Keratinocyte (primary cell): ENCODE measurements at regions not wholly inside any gene's neighbourhood (a gene's known extent, or its start where the extent isn't known, plus 50 kb on each side); places are given as distances from the start of the nearest gene placed in this dataset.

Source experiments
- DNase-seq: peaks from one replicate; pipeline ENCODE4 v3.0.0-alpha.2; 2011; ENCODE audit warnings: low read depth, missing footprints, low spot score
- FAIRE-seq: peaks from 2 replicates; lab custom pipeline; 2011; peaks lifted over from hg19 to GRCh38; lab: Jason Lieb, UNC
- H2AFZ ChIP-seq: 2 replicates; pipeline ENCODE4 v1.6.0; 2012; ENCODE audit warnings: low read length, control low read depth, inconsistent platforms; ENCODE audit not compliant: control insufficient read depth
- H3K27ac ChIP-seq: 2 replicates; pipeline ENCODE4 v1.5.1; 2011; ENCODE audit warnings: low read length; ENCODE audit not compliant: control insufficient read depth, insufficient read depth
- H3K27me3 ChIP-seq: 3 replicates; pipeline ENCODE4 v1.6.0; 2011; ENCODE audit warnings: low read length; ENCODE audit not compliant: control insufficient read depth, insufficient read depth; ENCODE audit errors: extremely low read depth
- H3K36me3 ChIP-seq, 2 experiments: 2 replicates in 1 of 2; 3 replicates in 1 of 2; pipeline ENCODE4 v1.5.1; 2011; ENCODE audit warnings: low read length in 2 of 2, mild to moderate bottlenecking in 1 of 2; ENCODE audit not compliant: control insufficient read depth in 2 of 2, insufficient read depth in 2 of 2; ENCODE audit errors: extremely low read depth in 1 of 2
- H3K4me1 ChIP-seq: 3 replicates; pipeline ENCODE4 v1.5.1; 2011; ENCODE audit warnings: low read length; ENCODE audit not compliant: control insufficient read depth, insufficient read depth; ENCODE audit errors: extremely low read depth
- H3K4me2 ChIP-seq: 3 replicates; pipeline ENCODE4 v1.6.0; 2011; ENCODE audit warnings: low read depth, low read length; ENCODE audit not compliant: control insufficient read depth, insufficient read depth; ENCODE audit errors: extremely low read depth
- H3K4me3 ChIP-seq, 3 experiments: fragments of 200-600 bp in 1 of 3; sonication (generic) in 1 of 3; 2 replicates in 2 of 3; 3 replicates in 1 of 3; pipeline ENCODE4 v1.5.1; 2011 to 2016; ENCODE audit warnings: low read length in 3 of 3, mild to moderate bottlenecking in 3 of 3, control low read depth in 2 of 3, inconsistent platforms in 1 of 3, low read depth in 1 of 3, mixed read lengths in 1 of 3, mixed run types in 1 of 3, moderate library complexity in 1 of 3; ENCODE audit not compliant: control insufficient read depth in 2 of 3, insufficient read depth in 2 of 3; ENCODE audit errors: extremely low read depth in 1 of 3
- H3K79me2 ChIP-seq: 2 replicates; pipeline ENCODE4 v1.6.0; 2012; ENCODE audit warnings: low read length; ENCODE audit not compliant: control insufficient read depth, insufficient read depth
- H3K9ac ChIP-seq: 3 replicates; pipeline ENCODE4 v1.6.0; 2011; ENCODE audit warnings: low read length; ENCODE audit not compliant: control insufficient read depth, insufficient read depth; ENCODE audit errors: extremely low read depth
- H3K9me1 ChIP-seq: 3 replicates; pipeline ENCODE4 v1.6.0; 2011; ENCODE audit warnings: low read length; ENCODE audit not compliant: control insufficient read depth, insufficient read depth; ENCODE audit errors: extremely low read depth
- H3K9me3 ChIP-seq: 2 replicates; pipeline ENCODE4 v1.5.1; 2012; ENCODE audit warnings: low read depth, low read length; ENCODE audit not compliant: control insufficient read depth
- H4K20me1 ChIP-seq: 3 replicates; pipeline ENCODE4 v1.6.0; 2011; ENCODE audit warnings: low read length; ENCODE audit not compliant: control insufficient read depth, insufficient read depth; ENCODE audit errors: extremely low read depth
- EZH2 ChIP-seq: IDR thresholded peaks from one replicate; pipeline ENCODE4 v1.6.1; 2012; ENCODE audit warnings: inconsistent platforms, mild to moderate bottlenecking, low read length, moderate library complexity
- dilution Hi-C: fragments of 300-500 bp; cut with MboI; formaldehyde crosslinking; loops from one replicate; pipeline ENCODE4 v1.7.0; 2020; ENCODE audit warnings: low sequenced_read_pairs; ENCODE audit not compliant: extremely low pct_ligation_motif_present
- TF ChIP-seq, protein P1 (sequence below), 3 experiments: IDR thresholded peaks in 1 of 3; conservative IDR thresholded peaks in 1 of 3; optimal IDR thresholded peaks in 1 of 3; 2 replicates in 2 of 3; 3 replicates in 1 of 3; pipeline versions ENCODE3 to v1.5.1; 2011; ENCODE audit warnings: low read length in 3 of 3, mild to moderate bottlenecking in 3 of 3, moderate library complexity in 2 of 3, control low read depth in 1 of 3, inconsistent platforms in 1 of 3; ENCODE audit not compliant: insufficient read depth in 2 of 3; ENCODE audit errors: extremely low read depth in 1 of 3

- Histone ChIP-seq H3K9me1 (no peaks in the 10 kb centered on the region), H3K36me3 (no peaks in the 10 kb centered on the region), H3K27ac (no peak overlapping the region), H3K4me2 (no peak overlapping the region), H3K4me3 (no peak overlapping the region), H3K27me3 (no peaks in the 10 kb centered on the region), H3K79me2 (no peaks in the 10 kb centered on the region), H3K9me3 (no peaks in the 10 kb centered on the region), H2AFZ (no peak overlapping the region), H3K9ac (no peak overlapping the region), H4K20me1 (no peaks in the 10 kb centered on the region), H3K4me1 (no peaks in the 10 kb centered on the region)
- no peak for DNase-seq
- FAIRE-seq = no peak
- dilution Hi-C loops = no loop called here
- TF ChIP-seq, protein P1, sequence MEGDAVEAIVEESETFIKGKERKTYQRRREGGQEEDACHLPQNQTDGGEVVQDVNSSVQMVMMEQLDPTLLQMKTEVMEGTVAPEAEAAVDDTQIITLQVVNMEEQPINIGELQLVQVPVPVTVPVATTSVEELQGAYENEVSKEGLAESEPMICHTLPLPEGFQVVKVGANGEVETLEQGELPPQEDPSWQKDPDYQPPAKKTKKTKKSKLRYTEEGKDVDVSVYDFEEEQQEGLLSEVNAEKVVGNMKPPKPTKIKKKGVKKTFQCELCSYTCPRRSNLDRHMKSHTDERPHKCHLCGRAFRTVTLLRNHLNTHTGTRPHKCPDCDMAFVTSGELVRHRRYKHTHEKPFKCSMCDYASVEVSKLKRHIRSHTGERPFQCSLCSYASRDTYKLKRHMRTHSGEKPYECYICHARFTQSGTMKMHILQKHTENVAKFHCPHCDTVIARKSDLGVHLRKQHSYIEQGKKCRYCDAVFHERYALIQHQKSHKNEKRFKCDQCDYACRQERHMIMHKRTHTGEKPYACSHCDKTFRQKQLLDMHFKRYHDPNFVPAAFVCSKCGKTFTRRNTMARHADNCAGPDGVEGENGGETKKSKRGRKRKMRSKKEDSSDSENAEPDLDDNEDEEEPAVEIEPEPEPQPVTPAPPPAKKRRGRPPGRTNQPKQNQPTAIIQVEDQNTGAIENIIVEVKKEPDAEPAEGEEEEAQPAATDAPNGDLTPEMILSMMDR (optimal IDR thresholded peaks at IDR 0.05 in 1 of 3, IDR thresholded peaks at IDR 0.05 in 1 of 3, conservative IDR thresholded peaks at IDR 0.05 in 1 of 3; ENCODE audit: extremely low read depth in 1 of 3, insufficient read depth in 2 of 3, low read length in 3 of 3) = no peak
- TF ChIP-seq EZH2 = no peak
Observed at GRCh38 chr3:21331321-21331720, 419.7 kb downstream of the ZNF385D start.

DNA sequence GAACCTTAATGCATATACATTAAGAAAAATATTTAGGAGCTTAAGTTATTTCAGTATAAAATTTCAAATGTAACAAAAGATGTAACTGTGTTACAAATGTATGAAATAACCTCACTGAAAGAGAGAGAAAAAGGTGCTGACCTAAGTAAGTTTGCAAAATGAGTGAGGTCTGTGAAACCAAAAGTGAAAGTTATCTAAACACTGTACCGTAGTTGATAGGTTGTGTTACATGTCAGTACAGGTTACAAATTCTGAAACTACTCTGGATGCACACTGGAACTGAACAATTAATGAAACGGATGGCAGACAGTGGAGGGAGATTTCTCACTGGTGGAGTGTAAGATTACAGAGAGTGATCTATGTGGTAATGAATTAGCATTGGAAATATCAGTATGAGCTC is 420.7 kb downstream of the ZNF385D start:
- TF ChIP-seq, protein P1 (optimal IDR thresholded peaks at IDR 0.05 in 1 of 3, IDR thresholded peaks at IDR 0.05 in 1 of 3, conservative IDR thresholded peaks at IDR 0.05 in 1 of 3; ENCODE audit: extremely low read depth in 1 of 3, insufficient read depth in 2 of 3, low read length in 3 of 3) = no peak
- TF ChIP-seq EZH2 = no peak
- DNase-seq = no peak
- Histone ChIP-seq H3K4me2 (peak overlapping the region; percentile 13), H3K27me3 (no peaks in the 10 kb centered on the region), H3K9me1 (no peaks in the 10 kb centered on the region), H3K4me3 (peak overlapping the region in 1 of 3 experiments; percentile 27), H2AFZ (peak overlapping the region; percentile 77), H3K4me1 (no peaks in the 10 kb centered on the region), H3K79me2 (no peaks in the 10 kb centered on the region), H3K36me3 (no peaks in the 10 kb centered on the region), H3K27ac (no peak overlapping the region), H3K9ac (no peak overlapping the region), H3K9me3 (no peaks in the 10 kb centered on the region), H4K20me1 (no peaks in the 10 kb centered on the region)
- dilution Hi-C loops = no loop called here
- no peak for FAIRE-seq
